Adrenal gland (tissue), 5 donors: ENCODE measurements at regions not wholly inside any gene's neighbourhood (a gene's known extent, or its start where the extent isn't known, plus 50 kb on each side); places are given as distances from the start of the nearest gene placed in this dataset.

Source experiments
- CTCF ChIP-seq, 6 experiments: fragments of 450-650 bp in 4 of 6; fragments of 200-600 bp in 2 of 6; sonication (generic) in 1 of 6; IDR thresholded peaks; 1 replicate in 5 of 6; 2 replicates in 1 of 6; pipeline versions ENCODE4 v1.5.1 to v1.8.0; 2016 to 2021; ENCODE audit warnings: antibody characterized with exemption in 6 of 6, mild to moderate bottlenecking in 2 of 6, moderate library complexity in 1 of 6
- POLR2A ChIP-seq, 2 donors: fragments of 450-650 bp; IDR thresholded peaks; one replicate each; pipeline ENCODE4 v1.6.1; 2017; ENCODE audit warnings: antibody characterized with exemption in 2 of 2, mild to moderate bottlenecking in 2 of 2, moderate library complexity in 1 of 2
- donor health status: DM: no; HTN: no; CAD: no.

DNA sequence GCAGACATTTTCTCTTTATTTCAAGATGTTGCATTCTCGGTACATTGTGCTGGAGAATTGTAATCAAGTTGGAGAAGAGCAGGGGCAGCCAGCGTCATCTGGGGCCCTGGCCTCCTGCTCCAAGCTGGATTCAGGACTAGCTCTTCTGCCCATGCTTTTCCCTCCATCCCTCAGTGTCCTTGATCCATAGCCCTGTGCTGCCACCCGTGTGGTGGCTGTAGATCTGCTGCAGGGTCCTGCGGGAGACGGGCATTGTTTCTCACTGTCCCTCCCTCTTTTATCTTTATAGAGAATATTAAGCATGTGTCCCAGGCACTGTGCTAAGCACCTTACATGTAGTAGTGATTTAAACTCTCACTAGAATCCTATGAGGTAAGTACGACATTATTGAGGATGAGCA is 60.5 kb upstream of the HAND1 start:
- TF ChIP-seq CTCF (IDR thresholded peaks at IDR 0.05) (no peak), POLR2A (IDR thresholded peaks at IDR 0.05) (no peak)
